ENCODE measurements at regions not wholly inside any gene's neighbourhood (a gene's known extent, or its start where the extent isn't known, plus 50 kb on each side); places are given as distances from the start of the nearest gene placed in this dataset.

GRCh38 chr9:99457406-99457805 lies 235.3 kb downstream of the SEC61B start:
- no peak for TF ChIP-seq CTCF (IDR thresholded peaks at IDR 0.05; ENCODE audit: borderline replicate concordance, extremely low read depth, low read length, poor library complexity, severe bottlenecking)
- TF ChIP-seq EZH2 (IDR thresholded peaks at IDR 0.05; ENCODE audit: borderline replicate concordance, low read depth, low read length, severe bottlenecking): no peak

Data from DND-41 (cell line).